NCI-H2196 (cell line): ENCODE measurements at regions not wholly inside any gene's neighbourhood (a gene's known extent, or its start where the extent isn't known, plus 50 kb on each side); places are given as distances from the start of the nearest gene placed in this dataset.
A peak's percentile ranks its signal among the peaks of the same experiment; 100 is the strongest.
"Not testable (repeated sequence)": the region's sequence is repeated elsewhere in the genome, so short reads cannot be mapped to it uniquely, and the experiment has no call there.

Experiments used
- DNase-seq: peaks from one replicate; lab custom pipeline; 2025; ENCODE audit not compliant: unreplicated experiment; lab: John Stamatoyannopoulos, UW

DNA sequence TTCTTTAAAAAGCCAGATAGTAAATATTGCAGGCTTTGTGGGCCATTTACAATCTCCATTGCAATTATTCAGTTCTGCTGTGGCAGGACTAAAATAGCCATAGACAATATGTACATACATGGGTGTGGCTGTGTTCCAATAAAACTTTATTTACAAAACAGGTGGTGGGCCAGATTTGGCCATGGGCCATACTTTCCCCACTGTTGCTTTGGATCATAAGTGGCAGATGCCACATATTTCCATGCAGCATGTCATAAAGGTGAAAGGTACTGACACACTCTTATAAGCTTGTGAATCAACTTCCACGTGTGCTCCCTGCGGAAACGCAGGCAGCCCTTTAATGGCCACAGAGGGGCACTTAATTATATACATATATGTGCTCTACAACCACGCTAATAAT, 244.4 kb upstream of the FOXN3 start:
- no peak for DNase-seq

DNA sequence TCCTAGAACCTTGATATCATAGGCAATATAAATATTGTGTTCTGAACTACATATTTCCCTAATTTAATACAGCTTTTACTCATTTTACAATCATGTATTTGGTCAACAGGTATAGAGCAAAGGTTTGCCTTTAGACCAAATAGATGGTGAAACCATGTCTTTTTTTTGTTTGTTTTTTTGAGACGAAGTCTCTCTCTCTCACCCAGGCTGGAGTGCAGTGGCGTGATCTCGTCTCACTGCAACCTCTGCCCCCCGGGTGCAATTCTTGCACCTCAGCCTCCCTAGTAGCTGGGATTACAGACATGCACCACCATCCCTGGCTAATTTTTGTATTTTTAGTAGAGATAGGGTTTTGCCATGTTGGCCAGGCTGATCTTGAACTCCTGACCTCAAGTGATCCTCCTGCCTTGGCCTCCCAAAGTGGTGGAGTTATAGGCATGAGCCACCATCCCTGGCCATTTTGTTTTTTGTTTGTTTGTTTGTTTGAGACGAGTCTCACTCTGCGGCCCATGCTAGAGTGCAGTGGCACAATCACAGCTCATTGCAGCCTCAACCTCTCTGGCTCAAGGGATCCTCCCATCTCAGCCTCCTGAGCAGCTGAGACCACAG, 243.7 kb upstream of the FOXN3 start:
- DNase-seq: not testable (repeated sequence)

DNA sequence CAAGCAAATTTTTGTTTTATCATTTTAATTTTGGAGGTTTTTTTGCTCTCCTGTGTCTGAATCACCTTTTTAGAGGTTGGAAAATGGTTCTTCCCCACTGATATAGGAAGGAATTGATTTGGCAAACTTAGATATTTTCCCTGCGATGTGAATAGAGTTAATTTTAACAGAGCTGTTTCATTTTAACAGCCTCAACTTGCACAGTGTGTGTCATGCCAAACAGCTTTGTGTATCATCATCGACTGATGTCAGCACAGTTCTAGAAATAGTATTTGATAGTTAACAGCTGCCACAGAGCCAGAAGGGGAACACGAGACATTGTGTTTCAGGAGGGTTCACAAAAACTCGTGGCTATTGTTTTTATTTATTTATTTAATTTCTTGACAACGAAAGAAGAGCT, 243.1 kb upstream of the FOXN3 start:
- no peak for DNase-seq

DNA sequence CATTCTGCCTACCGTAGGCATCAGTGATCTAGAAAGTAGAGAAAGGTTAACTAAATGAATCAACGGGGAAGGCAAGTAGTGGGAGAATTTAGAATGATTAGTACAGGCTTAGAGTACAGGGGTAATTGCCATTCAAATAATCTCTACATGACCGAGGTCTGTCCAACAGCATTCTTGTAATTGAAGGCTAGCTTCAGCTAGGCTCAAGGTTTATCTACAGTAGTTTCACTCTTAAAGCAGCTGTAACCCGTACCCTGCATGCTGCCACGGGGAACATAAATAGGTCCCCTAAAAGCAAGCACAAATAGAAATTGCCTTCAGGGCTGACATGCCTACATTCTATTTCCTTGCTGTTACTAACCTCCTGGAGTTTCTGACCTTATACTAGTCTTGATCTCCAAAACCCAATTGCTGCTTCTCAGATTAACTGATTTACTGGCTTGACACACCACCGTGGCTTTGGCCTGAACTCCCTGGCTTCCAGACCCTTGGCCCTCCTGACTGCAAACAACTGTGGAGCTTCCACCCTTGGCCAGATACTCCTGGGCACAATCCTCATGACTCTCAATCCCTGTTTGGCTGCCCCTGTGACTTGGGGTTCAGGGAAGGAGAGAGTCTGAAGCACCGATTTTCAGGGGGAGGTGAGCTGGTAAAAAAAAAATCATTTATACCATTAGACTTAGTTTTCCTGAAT, 242.1 kb upstream of the FOXN3 start:
- no peak for DNase-seq

DNA sequence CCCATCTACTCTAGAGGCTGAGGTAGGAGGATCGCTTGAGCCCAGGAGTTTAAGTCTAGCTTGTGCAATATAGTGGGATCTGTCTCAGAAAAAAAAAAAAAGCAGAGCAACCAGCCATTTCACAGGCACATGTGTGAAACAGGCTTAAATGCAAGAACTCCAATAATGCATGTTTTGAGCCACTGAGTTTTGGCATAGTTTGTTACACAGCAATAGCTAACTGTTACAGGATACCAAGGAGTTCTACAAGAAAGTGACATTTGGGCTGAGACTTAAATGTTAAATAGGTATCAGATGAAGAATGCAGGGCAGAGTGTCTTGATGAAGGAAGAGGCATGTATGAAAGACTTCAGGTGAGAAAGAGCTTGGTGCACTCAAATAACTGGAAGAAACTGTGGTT, 240.0 kb upstream of the FOXN3 start:
- no peak for DNase-seq

DNA sequence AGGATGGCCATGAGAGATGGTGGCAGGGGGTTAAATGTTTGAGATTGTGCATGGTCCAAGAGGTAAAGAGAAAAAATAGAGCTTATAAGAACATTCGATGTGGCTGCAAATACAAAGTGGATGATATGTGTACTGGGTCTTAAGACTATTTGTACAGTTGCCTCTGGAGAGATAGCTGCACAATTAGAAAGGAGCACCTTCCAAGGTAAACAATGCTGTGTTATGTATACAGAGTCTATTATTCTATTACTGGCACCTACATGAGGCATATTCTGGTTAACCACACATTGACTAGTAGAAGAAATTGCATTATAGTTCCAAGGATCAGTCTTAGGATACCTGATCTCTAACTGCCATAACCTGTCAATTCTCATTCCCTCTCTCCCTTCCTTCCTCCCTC, 238.0 kb upstream of the FOXN3 start:
- DNase-seq: peak; percentile 19

DNA sequence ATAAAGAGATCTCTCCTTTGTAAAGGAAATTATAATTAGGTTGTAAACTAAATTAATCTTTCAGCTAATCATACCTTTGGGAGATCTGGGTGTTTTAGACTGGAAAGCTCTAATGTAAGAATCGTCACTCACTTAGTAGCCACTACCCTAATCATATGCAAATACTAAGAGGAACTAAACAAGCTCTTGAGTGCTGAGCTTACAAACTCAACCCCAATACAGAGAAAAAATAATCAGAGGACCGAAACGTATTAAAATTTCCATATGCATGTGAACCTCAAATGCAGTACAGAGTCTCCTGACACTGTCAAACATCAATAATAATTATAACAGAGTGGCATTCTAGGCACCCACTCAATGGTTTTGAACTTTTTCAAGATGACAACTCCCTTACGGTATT, 235.3 kb upstream of the FOXN3 start:
- no peak for DNase-seq

DNA sequence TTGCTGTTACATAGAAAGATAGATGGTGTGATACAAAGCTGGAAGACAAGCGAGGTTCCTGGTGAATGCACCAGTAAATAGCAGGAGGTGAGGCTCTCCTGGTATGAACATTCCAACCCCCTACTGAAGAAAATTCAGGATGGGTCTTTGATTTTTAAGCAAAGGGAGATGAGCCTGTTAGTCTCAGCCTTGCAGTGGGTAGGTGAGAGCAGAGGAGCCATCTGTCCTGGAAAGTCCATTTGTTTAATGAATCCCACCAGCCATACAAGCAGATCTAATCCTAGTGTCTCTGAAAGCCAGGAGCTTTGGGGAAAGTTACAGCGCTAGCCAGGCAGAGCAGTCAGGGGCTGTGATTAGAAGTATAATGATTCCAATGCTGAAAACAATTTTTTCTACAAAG, 234.8 kb upstream of the FOXN3 start:
- no peak for DNase-seq

DNA sequence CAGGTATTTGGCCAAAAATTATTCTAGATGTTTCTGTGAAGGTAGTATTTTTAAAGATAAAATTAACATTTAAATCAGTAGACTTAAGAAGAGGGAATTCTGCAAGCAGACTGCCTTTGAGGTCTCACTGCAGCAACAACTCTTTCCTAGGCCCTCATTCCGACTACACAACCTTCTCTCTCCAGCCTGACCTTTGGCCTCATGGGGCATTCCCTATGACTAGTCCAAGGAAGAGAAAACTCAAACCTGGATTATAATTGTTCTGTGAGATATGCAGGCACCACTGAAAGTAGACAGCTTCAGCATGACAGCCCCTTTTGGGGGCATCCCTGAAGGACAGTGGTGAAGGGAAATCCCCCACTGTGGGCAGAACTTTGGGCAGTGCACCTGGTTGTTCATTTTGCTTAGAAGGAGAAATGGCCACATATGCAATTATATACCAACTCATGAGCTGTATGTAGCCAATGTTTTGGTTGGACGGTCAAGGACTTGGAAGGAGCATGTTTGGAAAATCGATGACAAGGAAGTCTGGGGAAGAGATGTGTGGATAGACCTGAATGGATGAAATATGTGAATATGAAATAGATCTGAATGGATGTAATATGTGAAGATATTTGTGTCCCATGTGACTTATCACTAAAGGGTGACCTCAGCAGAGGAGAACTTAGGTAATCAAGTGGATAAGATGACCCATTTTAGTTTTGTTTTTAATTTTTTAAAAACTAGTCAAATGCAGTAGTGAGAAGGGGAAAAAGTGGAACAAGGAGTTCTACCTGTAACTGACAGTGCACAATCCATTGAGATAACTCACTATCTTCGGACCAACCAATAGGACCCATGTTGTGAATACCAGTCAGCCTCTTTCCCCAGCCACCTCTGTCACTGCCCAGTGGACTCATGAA, 233.3 kb upstream of the FOXN3 start:
- DNase-seq: no peak

DNA sequence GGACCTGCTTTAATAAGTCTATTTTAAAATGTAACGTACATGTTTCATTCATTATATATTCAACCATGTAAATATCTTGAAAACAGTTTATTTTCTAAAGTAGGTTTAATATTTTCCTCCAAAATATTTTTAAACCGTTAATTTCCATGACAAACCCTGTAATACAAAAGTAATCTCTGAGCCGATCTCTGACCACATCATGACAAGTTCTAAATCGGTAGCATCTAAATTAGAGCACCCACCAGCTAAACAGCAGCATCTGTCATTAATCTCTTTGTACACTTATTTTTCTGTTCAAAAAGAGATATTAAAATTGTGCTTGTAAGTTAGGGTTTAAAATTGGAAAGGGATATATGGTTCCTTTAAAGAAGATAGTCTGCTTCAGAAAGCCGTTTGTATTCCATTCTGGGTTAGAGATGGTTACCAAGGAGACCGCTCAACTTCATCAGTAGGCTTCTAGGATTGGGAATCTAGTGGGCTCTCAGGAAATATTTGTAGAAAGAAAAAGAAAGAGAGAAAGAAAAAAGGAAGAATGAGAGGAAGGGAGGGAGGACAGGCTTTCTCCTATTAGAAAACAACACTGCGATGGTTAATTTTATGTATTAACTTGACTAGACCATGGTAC, 232.5 kb upstream of the FOXN3 start:
- DNase-seq: no peak

DNA sequence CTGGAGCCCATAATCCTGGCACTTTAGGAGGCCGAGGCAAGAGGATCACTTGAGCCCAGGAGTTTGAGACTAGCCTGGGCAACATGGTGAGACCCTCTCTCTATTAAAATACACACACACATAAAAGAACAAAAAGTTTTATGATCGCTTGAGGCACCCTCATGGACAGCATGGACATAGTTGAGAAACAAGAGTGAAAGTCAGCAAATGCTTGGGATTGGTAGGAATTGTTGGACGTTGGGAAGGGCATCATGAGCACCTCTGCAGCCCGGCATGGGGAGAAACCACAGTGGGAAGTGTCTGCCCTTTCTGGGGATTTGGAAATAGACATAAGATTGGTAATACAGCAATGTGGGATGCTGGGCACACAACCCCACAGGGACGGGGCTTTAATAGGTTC, 231.9 kb upstream of the FOXN3 start:
- DNase-seq: no peak

DNA sequence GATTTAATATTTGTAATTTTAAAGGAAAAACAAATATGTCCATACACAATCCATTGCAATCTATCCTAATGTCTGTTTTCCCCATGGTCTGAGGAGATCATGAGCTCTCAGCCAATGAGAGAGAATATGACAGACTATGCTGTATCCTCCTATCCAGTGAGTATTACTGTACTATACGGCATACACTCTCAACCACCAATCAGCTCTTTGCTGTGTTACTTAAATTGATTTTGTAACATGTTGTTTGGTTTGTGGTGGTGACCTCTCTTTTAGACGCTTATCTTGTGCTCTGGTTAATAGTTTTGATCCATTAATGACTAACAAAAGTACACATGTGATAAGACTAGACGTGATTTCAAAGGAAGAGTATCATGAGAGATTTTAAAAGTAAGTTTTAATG, 231.5 kb upstream of the FOXN3 start:
- no peak for DNase-seq

DNA sequence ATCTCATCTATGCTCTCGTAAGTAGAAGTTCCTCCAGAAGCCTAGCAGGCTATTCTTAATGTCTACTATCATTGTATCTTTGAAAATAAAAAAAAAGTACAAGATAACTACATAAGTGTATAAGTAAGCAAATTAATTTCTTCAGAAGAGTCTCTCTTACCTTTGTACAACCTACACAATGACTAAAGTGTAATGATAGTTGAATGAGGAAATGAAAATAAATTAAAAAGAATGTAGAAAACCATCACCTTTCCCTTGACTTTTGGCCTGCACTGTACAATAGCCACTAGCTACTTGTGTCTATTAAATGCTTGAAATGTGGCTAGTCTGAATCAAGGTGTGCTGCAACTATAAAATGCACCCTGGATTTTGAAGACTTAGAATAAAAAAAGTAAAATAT, 229.9 kb upstream of the FOXN3 start:
- no peak for DNase-seq

DNA sequence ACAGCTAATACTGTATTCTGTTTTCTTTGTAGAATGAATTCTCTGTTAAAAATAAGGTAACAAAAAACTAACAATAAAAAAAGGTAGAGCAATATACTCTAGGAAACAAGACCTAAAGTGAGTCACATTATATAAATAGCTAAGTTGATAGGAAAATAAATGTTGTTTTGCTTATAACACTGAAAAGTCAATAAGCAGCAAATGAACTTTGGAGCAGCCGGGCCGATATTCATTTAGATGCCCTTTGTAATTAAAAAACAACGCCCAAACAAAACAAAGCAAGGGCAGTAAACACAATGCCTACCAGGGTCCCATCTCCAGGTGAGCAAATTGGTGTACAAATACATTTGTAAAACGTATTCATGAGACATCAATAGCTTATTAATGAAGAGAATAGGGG, 227.6 kb upstream of the FOXN3 start:
- no peak for DNase-seq

DNA sequence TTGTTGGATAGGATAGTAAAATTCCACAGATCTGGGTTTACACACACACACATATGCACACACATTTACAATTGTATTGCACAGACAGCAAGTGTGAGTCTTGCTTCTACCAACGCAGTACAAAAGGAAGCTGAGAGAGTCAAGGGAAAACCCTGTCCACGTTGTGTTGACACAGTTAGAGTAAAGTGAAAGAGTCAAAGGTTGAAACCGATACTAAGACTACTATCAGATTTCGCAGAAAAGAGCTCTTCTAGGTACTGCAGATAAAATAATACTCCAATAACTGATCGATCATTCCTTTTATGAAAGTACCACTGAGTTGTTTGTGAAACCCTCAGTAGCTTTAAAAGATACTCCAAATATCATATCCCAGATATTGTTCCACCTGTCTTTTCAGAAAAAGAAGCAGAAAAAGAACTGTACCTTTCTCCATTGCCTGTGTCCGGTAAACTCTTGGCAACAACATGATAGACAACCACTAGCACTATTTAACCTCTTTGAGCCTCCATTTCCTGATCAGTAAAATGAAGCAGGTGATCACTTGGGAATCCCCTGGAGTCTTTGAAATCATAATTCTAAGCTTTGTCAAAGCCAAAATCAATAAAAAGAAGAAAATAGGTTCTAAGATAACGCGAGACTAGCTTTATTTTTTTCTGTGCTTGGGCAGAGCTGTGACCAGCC, 224.6 kb upstream of the FOXN3 start:
- peak; percentile 30 for DNase-seq

DNA sequence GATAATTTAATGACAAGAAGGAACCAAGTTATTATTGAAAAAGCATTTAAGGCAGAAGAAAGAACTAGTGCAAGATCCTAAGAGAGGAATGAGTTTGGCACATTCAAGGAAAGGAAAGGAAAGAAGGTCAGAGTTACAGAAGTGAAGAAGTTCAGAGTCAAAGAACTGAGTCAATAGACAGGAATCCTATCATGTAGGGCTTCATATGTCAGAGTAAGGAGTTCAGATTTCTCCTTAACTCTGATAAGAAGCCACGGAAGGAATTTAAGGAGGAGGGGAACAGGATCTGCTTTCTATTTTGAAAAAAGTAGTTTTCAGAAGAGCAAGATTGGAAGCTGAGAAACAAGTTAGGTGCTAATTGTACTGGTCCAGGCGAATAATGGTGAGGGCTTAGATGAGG, 223.1 kb upstream of the FOXN3 start:
- DNase-seq: no peak

DNA sequence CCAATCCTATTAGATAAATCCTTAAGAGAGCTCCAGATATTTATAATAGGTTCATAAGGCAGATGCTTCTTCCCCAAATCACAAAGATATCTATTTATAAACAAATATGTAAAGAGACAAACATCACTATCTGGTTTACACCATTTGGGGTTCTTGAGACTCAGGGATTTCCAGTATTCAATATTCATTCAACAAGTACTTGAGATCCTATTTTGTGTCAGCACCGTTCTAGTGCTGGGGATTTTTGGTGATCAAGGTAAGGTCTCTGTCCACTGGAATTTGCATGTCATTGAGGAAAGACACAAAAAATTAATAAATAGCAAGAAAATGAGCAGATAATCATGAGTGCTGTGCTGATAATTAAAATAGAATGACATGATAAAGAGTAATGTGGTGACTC, 222.7 kb upstream of the FOXN3 start:
- no peak for DNase-seq

DNA sequence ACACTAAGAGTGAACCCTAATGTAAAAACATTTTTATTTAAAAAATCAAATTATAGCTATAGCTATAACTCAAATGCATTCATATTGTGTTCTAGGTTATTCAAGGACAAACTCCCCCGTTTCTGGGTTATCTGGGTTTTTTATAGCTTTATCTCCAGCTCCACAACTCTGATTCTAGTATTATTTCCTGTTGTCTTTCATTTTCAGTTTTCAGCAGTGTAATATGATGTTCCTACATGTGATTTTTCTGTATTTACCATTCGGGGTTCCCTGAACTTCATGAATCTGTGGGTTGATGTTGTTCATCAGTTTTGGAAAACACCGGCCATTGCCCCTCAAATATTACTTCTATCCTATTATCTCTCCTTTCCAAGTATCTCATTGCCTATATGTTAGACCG, 221.9 kb upstream of the FOXN3 start:
- no peak for DNase-seq

DNA sequence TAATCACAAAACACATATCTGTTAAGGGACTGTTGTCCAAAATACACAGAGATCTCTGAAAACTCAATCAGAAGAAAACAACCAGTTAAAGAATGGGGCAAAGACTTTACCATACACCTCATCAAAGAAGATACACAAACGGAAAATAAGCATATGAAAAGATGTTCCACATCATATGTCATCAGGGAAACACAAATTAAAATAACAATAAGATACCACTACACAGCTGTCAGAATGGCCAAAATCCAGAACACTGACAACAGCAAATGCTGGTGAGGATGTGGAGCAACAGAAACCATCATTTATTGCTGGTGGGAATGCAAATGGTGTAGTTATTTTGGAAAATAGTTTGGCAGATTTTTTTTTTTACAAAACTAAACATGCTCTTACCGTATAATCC, 220.5 kb upstream of the FOXN3 start:
- no peak for DNase-seq

DNA sequence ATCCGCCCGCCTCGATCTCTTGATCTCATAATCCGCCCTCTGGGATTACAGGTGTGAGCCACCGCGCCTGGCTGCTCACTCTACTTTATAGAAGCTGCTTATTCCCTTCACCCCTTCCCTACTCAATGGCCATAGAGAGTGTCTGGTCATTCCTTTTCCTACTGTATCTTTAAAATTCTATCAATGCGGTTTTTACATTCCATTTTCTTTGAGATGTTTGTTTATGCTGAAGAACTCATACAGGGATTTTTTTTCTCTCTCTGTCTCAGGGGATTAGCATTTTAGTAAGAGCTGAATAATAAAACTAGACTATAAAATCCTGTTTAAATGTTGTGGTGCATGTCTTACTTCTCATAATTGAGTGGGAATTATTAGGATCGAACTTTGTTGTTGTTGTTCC, 218.6 kb upstream of the FOXN3 start:
- no peak for DNase-seq

DNA sequence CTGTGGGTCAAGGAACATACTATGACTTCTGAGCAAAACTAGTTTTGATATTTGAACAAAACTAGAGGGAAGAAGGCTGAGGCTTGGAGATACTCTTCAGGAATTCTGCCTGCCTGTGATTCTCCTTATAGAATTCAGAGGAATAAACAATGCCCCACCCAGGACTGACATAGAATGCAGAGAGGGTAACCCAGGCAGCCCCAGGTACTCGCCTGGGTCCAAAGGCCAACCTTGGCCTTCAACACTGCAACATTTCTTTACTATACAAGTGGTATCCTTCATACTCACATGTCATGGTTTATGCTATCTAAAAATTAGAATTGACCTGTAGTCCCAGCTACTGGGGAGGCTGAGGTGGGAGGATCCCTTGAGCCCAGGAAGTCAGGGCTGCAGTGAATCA, 217.0 kb upstream of the FOXN3 start:
- DNase-seq: no peak
